ENCODE measurements at regions not wholly inside any gene's neighbourhood (a gene's known extent, or its start where the extent isn't known, plus 50 kb on each side); places are given as distances from the start of the nearest gene placed in this dataset.
"Not testable (repeated sequence)": the region's sequence is repeated elsewhere in the genome, so short reads cannot be mapped to it uniquely, and the experiment has no call there.

DNA sequence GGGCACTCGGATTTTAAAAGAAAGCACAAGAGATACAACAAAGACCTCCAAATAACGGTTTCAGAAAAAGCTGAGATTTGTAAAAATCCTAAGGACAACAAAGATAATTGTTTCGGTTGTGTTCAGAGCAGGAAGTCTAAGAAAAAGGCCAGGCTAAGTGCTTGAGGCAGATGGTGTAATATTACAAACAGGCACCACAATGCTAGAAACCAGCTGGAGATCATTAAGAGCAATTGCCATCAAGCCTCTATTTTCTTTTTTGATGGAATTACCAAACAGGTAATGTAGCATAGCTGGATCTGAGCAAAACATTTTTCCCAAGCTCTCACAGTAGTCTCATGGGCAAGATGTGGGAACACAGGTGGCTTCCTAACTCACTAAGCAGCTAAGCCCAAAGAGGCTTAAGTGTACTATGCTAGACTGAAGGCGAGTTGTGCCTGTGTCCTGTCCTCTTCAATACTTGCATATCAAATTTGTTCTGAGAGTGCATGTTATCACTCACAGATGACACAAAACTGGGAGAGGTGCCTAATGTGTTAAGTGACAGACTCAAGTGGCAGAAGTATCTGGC lies 161.6 kb downstream of the GLUL start:
- Histone ChIP-seq H3K27ac (replicated peaks in 1 of 4) (no peak overlapping the region), H3K4me1 (peaks cover 0 to 3% (median 0%) of the 10 kb centered on the region in 4 donors), H3K27me3 (no peaks in the 10 kb centered on the region), H3K4me3 (no peak overlapping the region), H3K9me3 (no peaks in the 10 kb centered on the region), H3K36me3 (no peaks in the 10 kb centered on the region)
- DNase-seq (ENCODE audit: extremely low spot score) = no peak
- WGBS = 72% methylated on average over 4 of the region's 4 CpGs
- intact Hi-C loops (cut with DNase I) = no loop called here
- TF ChIP-seq EP300 (IDR thresholded peaks at IDR 0.05) = no peak
- TF ChIP-seq, protein P1, sequence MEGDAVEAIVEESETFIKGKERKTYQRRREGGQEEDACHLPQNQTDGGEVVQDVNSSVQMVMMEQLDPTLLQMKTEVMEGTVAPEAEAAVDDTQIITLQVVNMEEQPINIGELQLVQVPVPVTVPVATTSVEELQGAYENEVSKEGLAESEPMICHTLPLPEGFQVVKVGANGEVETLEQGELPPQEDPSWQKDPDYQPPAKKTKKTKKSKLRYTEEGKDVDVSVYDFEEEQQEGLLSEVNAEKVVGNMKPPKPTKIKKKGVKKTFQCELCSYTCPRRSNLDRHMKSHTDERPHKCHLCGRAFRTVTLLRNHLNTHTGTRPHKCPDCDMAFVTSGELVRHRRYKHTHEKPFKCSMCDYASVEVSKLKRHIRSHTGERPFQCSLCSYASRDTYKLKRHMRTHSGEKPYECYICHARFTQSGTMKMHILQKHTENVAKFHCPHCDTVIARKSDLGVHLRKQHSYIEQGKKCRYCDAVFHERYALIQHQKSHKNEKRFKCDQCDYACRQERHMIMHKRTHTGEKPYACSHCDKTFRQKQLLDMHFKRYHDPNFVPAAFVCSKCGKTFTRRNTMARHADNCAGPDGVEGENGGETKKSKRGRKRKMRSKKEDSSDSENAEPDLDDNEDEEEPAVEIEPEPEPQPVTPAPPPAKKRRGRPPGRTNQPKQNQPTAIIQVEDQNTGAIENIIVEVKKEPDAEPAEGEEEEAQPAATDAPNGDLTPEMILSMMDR (IDR thresholded peaks at IDR 0.05) = no peak

GRCh38 chr1:182229451-182229850 lies 162.1 kb downstream of the GLUL start:
- H3K4me1 ChIP-seq = peaks cover 0 to 3% (median 0%) of the 10 kb centered on the region in 4 donors
- no peak for TF ChIP-seq EP300 (IDR thresholded peaks at IDR 0.05)
- no peak for TF ChIP-seq POLR2AphosphoS5 (IDR thresholded peaks at IDR 0.05)
- TF ChIP-seq, protein P1 (IDR thresholded peaks at IDR 0.05) = no peak
- H3K9me3 ChIP-seq = no peaks in the 10 kb centered on the region
- H3K27me3 ChIP-seq = no peaks in the 10 kb centered on the region
- no peak for DNase-seq (ENCODE audit: extremely low spot score)
- WGBS = 98% methylated on average over 4 of the region's 4 CpGs
- no peaks in the 10 kb centered on the region for H3K36me3 ChIP-seq
- intact Hi-C loops (cut with DNase I) = no loop called here
- no peak overlapping the region for H3K27ac ChIP-seq (replicated peaks in 1 of 4)
- H3K4me3 ChIP-seq = no peak overlapping the region

DNA sequence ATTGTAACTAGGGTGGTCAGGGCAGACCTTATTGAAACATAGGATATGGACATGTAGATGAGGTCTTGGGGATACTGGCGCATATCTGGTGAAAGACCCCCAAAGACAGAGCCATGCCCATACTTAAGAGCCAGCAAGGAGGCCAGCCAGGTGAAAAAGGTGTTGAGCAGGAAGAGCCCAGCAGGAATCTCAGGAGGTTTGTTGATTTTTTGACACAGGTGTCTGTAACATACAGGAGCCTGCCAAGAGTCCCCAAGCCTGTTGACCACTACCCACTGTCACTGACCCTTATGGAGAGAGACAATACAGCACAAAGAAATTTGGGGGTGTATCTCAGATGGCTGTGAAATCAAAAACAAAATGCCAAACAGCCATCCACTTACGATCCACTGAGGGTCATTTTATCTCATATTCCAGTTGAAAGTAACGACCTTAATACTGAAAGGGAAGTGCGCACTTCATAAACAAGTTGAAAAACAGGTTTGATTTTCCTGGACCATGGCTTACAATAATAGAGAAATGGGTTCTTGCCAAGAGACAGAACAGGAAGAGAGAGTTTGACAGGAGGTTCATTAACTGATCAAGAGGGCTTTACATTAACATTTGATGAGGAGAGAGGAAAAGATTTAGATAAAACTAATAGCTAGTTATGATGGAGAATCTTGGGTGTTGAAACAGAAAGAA lies 163.6 kb downstream of the GLUL start:
- DNase-seq (ENCODE audit: extremely low spot score) = no peak
- no peak overlapping the region for H3K4me3 ChIP-seq
- intact Hi-C loops (cut with DNase I) = no loop called here
- H3K27ac ChIP-seq (replicated peaks in 1 of 4) = no peak overlapping the region
- H3K36me3 ChIP-seq = no peaks in the 10 kb centered on the region
- H3K27me3 ChIP-seq = no peaks in the 10 kb centered on the region
- 70% methylated on average over 4 of the region's 4 CpGs for WGBS
- TF ChIP-seq EP300 (IDR thresholded peaks at IDR 0.05) (no peak), POLR2AphosphoS5 (IDR thresholded peaks at IDR 0.05) (no peak), POLR2A (IDR thresholded peaks at IDR 0.05; ENCODE audit: low read depth) (no peak)
- TF ChIP-seq, protein P1 (IDR thresholded peaks at IDR 0.05) = no peak
- H3K4me1 ChIP-seq = peaks cover 0 to 3% (median 0%) of the 10 kb centered on the region in 4 donors
- no peaks in the 10 kb centered on the region for H3K9me3 ChIP-seq

- Histone ChIP-seq H3K4me1 (no peaks in the 10 kb centered on the region), H3K4me3 (no peak overlapping the region), H3K36me3 (no peaks in the 10 kb centered on the region), H3K9me3 (peaks cover 0 to 6% (median 0%) of the 10 kb centered on the region in 4 donors), H3K27ac (replicated peaks in 1 of 4) (no peak overlapping the region), H3K27me3 (no peaks in the 10 kb centered on the region)
- whole genome bisulfite sequencing = 75% methylated on average over 2 of the region's 2 CpGs
- TF ChIP-seq EP300 (IDR thresholded peaks at IDR 0.05) (no peak), POLR2AphosphoS5 (IDR thresholded peaks at IDR 0.05) (no peak), POLR2A (IDR thresholded peaks at IDR 0.05; ENCODE audit: low read depth) (no peak)
- TF ChIP-seq, protein P1 (IDR thresholded peaks at IDR 0.05) = no peak
- intact Hi-C loops (cut with DNase I) = no loop called here
- DNase-seq (ENCODE audit: extremely low spot score) = no peak
These were observed 165.0 kb downstream of the GLUL start for GRCh38 chr1:182226618-182227017.

- H3K36me3 ChIP-seq; H3K27me3 ChIP-seq; DNase-seq (ENCODE audit: extremely low spot score); H3K4me3 ChIP-seq; intact Hi-C loops (cut with DNase I); H3K4me1 ChIP-seq; H3K9me3 ChIP-seq; H3K27ac ChIP-seq (replicated peaks in 1 of 4): not testable (repeated sequence)
- 80% methylated on average over 3 of the region's 3 CpGs for WGBS
These were observed 164.2 kb upstream of the ZNF648 start for GRCh38 chr1:182225755-182226154.

DNA sequence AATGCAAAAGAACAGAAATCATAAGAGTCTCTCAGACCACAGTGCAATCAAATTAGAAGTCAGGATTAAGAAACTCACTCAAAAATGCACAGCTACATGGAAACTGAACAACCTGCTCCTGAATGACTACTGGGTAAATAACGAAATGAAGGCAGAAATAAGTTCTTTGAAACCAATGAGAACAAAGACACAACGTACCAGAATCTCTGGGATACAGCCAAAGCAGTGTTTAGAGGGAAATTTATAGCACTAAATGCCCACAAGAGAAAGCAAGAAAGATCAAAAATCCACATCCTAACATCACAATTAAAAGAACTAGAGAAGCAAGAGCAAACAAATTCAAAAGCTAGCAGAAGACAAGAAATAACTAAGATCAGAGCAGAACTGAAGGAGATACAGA lies 160.5 kb upstream of the ZNF648 start:
- H3K9me3 ChIP-seq; intact Hi-C loops (cut with DNase I); H3K27ac ChIP-seq (replicated peaks in 1 of 4); H3K4me1 ChIP-seq; DNase-seq (ENCODE audit: extremely low spot score); H3K27me3 ChIP-seq; H3K4me3 ChIP-seq; H3K36me3 ChIP-seq: not testable (repeated sequence)
- WGBS = 80% methylated on average over 2 of the region's 2 CpGs

- intact Hi-C loops (cut with DNase I); H3K9me3 ChIP-seq; H3K4me1 ChIP-seq; H3K27me3 ChIP-seq; H3K4me3 ChIP-seq; H3K27ac ChIP-seq (replicated peaks in 1 of 4); DNase-seq (ENCODE audit: extremely low spot score); H3K36me3 ChIP-seq: not testable (repeated sequence)
- WGBS = 76% methylated on average over 1 of the region's 1 CpG
These were observed 159.9 kb upstream of the ZNF648 start for GRCh38 chr1:182221367-182221766.

Measured in esophagus muscularis mucosa (tissue), 4 donors.